Uterus (tissue), 3 donors: ENCODE measurements at regions not wholly inside any gene's neighbourhood (a gene's known extent, or its start where the extent isn't known, plus 50 kb on each side); places are given as distances from the start of the nearest gene placed in this dataset.

Experiments used
- DNase-seq, 2 donors: peaks; one replicate each; pipeline ENCODE4 v3.0.0-alpha.2; 2019 to 2020
- H3K27ac ChIP-seq, 2 donors: fragments of 200-600 bp; sonication (generic); 1 replicate in 1 of 2; 2 replicates in 1 of 2; pipeline ENCODE4 v1.5.1; 2016 to 2018
- H3K27me3 ChIP-seq, 2 donors: fragments of 200-600 bp; sonication (generic); one replicate each; pipeline ENCODE4 v1.5.1; 2018 to 2019; ENCODE audit warnings: control low read depth in 1 of 2
- H3K36me3 ChIP-seq, 2 donors: fragments of 200-600 bp; sonication (generic); one replicate each; pipeline ENCODE4 v1.5.1; 2019; ENCODE audit warnings: control low read depth in 1 of 2
- H3K4me1 ChIP-seq, 2 donors: fragments of 200-600 bp; sonication (generic); one replicate each; pipeline ENCODE4 v1.5.1; 2018 to 2019; ENCODE audit warnings: control low read depth in 1 of 2
- H3K4me3 ChIP-seq, 2 donors: fragments of 200-600 bp; sonication (generic); 1 replicate in 1 of 2; 2 replicates in 1 of 2; pipeline ENCODE4 v1.5.1; 2018 to 2019; ENCODE audit warnings: mild to moderate bottlenecking in 1 of 2
- H3K9me3 ChIP-seq, 2 donors: fragments of 200-600 bp; sonication (generic); one replicate each; pipeline ENCODE4 v1.5.1; 2019; ENCODE audit warnings: control low read depth in 1 of 2
- CTCF ChIP-seq, 4 experiments: fragments of 200-600 bp in 2 of 4; fragments of 450-650 bp in 2 of 4; sonication (generic) in 2 of 4; IDR thresholded peaks; one replicate each; pipeline ENCODE4 v1.5.1; 2016 to 2019; ENCODE audit warnings: antibody characterized with exemption in 4 of 4, mild to moderate bottlenecking in 2 of 4, moderate library complexity in 1 of 4
- POLR2A ChIP-seq, 2 donors: fragments of 450-650 bp; IDR thresholded peaks; one replicate each; pipeline ENCODE4 v1.6.1; 2016; ENCODE audit warnings: antibody characterized with exemption in 2 of 2, mild to moderate bottlenecking in 1 of 2, moderate library complexity in 1 of 2
- intact Hi-C: fragments of 100-400 bp; cut with DNase I; formaldehyde crosslinking; loops from one replicate; pipeline ENCODE4 v1.15.1; 2023; ENCODE audit warnings: low total_unique reads
- donor health status: DM: yes; HTN: yes; CAD: no.

DNA sequence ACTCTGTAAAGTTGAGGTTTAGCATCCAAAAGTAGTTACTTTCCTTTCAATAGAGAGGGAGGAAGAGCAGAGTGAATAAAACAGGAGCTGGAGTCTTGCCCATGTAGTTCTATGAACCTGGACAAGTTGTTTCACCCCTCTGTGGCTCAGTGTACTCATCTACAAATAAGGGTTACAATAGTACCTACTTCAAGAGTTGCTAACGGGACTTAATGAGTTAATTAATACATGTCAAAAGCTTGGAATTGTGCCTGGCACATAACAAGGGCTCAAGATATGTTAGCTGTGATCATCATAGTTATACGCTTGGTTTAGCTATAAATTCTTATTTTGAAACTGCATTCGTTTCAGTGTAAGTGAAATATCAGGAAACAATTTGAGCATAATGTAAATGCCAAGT lies 388.5 kb upstream of the THBS1 start:
- H3K36me3 ChIP-seq, result no peaks in the 10 kb centered on the region
- TF ChIP-seq POLR2A (IDR thresholded peaks at IDR 0.05) (no peak), CTCF (IDR thresholded peaks at IDR 0.05) (no peak)
- no peaks in the 10 kb centered on the region for H3K9me3 ChIP-seq
- intact Hi-C loops, result no loop called here
- peak overlapping the region in 1 of 2 donors; percentile 7 for H3K27ac ChIP-seq
- H3K4me1 ChIP-seq, result peaks cover 0 to 3% of the 10 kb centered on the region in 2 donors
- H3K4me3 ChIP-seq, result no peak overlapping the region
- no peak for DNase-seq
- no peaks in the 10 kb centered on the region for H3K27me3 ChIP-seq

- no peak for DNase-seq
- intact Hi-C loops, result no loop called here
- Histone ChIP-seq H3K27me3 (no peaks in the 10 kb centered on the region), H3K9me3 (no peaks in the 10 kb centered on the region), H3K36me3 (no peaks in the 10 kb centered on the region), H3K4me1 (peaks cover 0 to 3% of the 10 kb centered on the region in 2 donors), H3K27ac (peak overlapping the region in 1 of 2 donors; percentile 10), H3K4me3 (no peak overlapping the region)
- TF ChIP-seq POLR2A (IDR thresholded peaks at IDR 0.05), result no peak
- TF ChIP-seq CTCF (IDR thresholded peaks at IDR 0.05), result no peak
These were observed 387.8 kb upstream of the THBS1 start for GRCh38 chr15:39192979-39193560.

GRCh38 chr15:39193611-39194010 lies 387.3 kb upstream of the THBS1 start:
- no peaks in the 10 kb centered on the region for H3K27me3 ChIP-seq
- H3K27ac ChIP-seq, result peak overlapping the region in 1 of 2 donors; percentile 10
- TF ChIP-seq POLR2A (IDR thresholded peaks at IDR 0.05), result no peak
- no peak for TF ChIP-seq CTCF (IDR thresholded peaks at IDR 0.05)
- no peaks in the 10 kb centered on the region for H3K36me3 ChIP-seq
- intact Hi-C loops, result no loop called here
- no peak for DNase-seq
- H3K4me1 ChIP-seq, result peaks cover 0 to 3% of the 10 kb centered on the region in 2 donors
- no peak overlapping the region for H3K4me3 ChIP-seq
- H3K9me3 ChIP-seq, result no peaks in the 10 kb centered on the region

GRCh38 chr15:39194106-39194830 lies 386.6 kb upstream of the THBS1 start:
- intact Hi-C loops, result no loop called here
- no peak for DNase-seq
- no peaks in the 10 kb centered on the region for H3K9me3 ChIP-seq
- no peak overlapping the region for H3K4me3 ChIP-seq
- no peak for TF ChIP-seq POLR2A (IDR thresholded peaks at IDR 0.05)
- no peak for TF ChIP-seq CTCF (IDR thresholded peaks at IDR 0.05)
- peaks cover 0 to 3% of the 10 kb centered on the region in 2 donors for H3K4me1 ChIP-seq
- no peak overlapping the region for H3K27ac ChIP-seq
- no peaks in the 10 kb centered on the region for H3K27me3 ChIP-seq
- no peaks in the 10 kb centered on the region for H3K36me3 ChIP-seq

DNA sequence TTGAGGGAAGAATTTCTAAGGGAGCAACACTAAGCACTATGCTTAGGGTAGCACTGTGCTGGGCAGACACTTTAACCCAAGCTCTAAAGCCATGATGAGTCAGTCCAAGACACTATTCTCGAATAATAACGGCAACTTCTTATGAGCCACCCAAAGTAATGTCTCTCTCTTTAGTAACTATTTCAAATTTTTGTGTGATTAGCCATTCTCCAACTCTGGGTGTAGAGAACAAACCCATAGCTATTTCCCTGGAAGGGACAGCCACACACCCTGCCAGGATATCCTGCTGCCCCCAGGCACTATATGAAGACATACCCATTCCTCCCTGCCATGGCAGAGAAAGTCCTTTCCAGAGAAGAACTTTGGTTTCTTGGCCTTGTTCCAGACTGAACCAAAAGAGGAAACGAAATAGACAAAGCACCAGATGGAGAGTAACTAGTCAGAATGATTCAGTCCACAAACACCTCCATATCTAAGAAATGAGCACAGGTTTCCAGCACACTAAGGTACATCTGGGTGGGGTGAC lies 384.9 kb upstream of the THBS1 start:
- H3K27ac ChIP-seq, result no peak overlapping the region
- DNase-seq, result no peak
- intact Hi-C loops, result no loop called here
- H3K27me3 ChIP-seq, result no peaks in the 10 kb centered on the region
- peaks cover 0 to 3% of the 10 kb centered on the region in 2 donors for H3K4me1 ChIP-seq
- TF ChIP-seq POLR2A (IDR thresholded peaks at IDR 0.05) (no peak), CTCF (IDR thresholded peaks at IDR 0.05) (no peak)
- H3K36me3 ChIP-seq, result no peaks in the 10 kb centered on the region
- H3K9me3 ChIP-seq, result no peaks in the 10 kb centered on the region
- H3K4me3 ChIP-seq, result no peak overlapping the region
